Gastrocnemius medialis (tissue), 4 donors: ENCODE measurements at regions not wholly inside any gene's neighbourhood (a gene's known extent, or its start where the extent isn't known, plus 50 kb on each side); places are given as distances from the start of the nearest gene placed in this dataset.

Experiments used
- ATAC-seq, 2 donors: fragments of 150-250 bp; one replicate each; pipeline ENCODE4 v1.9.1; 2016
- DNase-seq, 2 donors: peaks; one replicate each; pipeline ENCODE4 v3.0.0-alpha.2; 2019
- H3K27ac ChIP-seq, 4 donors: fragments of 200-600 bp; sonication (generic); 1 replicate in 1 of 4; 2 replicates in 3 of 4; pipeline ENCODE4 v1.5.1; 2016 to 2018; ENCODE audit warnings: mild to moderate bottlenecking in 2 of 4, moderate library complexity in 1 of 4
- H3K27me3 ChIP-seq, 3 donors: fragments of 200-600 bp; sonication (generic) in 2 of 3; 1 replicate in 1 of 3; 2 replicates in 2 of 3; pipeline versions ENCODE4 v1.5.1 to v1.6.0; 2016 to 2019; ENCODE audit warnings: mild to moderate bottlenecking in 1 of 3, moderate library complexity in 1 of 3
- H3K36me3 ChIP-seq, 2 donors: fragments of 200-600 bp; sonication (generic) in 1 of 2; one replicate each; pipeline ENCODE4 v1.5.1; 2017 to 2018
- H3K4me1 ChIP-seq, 2 donors: fragments of 200-600 bp; sonication (generic) in 1 of 2; one replicate each; pipeline ENCODE4 v1.5.1; 2016 to 2017; ENCODE audit warnings: mild to moderate bottlenecking in 2 of 2
- H3K4me3 ChIP-seq, 4 donors: fragments of 200-600 bp; sonication (generic) in 3 of 4; 1 replicate in 1 of 4; 2 replicates in 3 of 4; pipeline ENCODE4 v1.5.1; 2016 to 2019; ENCODE audit warnings: mild to moderate bottlenecking in 2 of 4
- H3K9me3 ChIP-seq, 3 donors: fragments of 200-600 bp; sonication (generic) in 2 of 3; 1 replicate in 1 of 3; 2 replicates in 2 of 3; pipeline ENCODE4 v1.5.1; 2016 to 2019
- POLR2A ChIP-seq, 2 donors: fragments of 450-650 bp; IDR thresholded peaks; one replicate each; pipeline ENCODE4 v1.6.1; 2017; ENCODE audit warnings: antibody characterized with exemption in 2 of 2, mild to moderate bottlenecking in 2 of 2, moderate library complexity in 2 of 2
- in situ Hi-C, 4 donors: fragments of 200-750 bp; cut with MboI; loops; one replicate each; pipeline versions ENCODE4 v1.15.0 to v1.8.0; 2017; ENCODE audit warnings: low sequenced_read_pairs in 4 of 4
- intact Hi-C: fragments of 100-400 bp; cut with DNase I; formaldehyde crosslinking; loops from one replicate; pipeline ENCODE4 v1.15.1; 2023; ENCODE audit warnings: low total_unique reads
- TF ChIP-seq, protein P1 (sequence below), 5 experiments: fragments of 450-650 bp in 3 of 5; fragments of 200-600 bp in 2 of 5; sonication (generic) in 2 of 5; IDR thresholded peaks in 4 of 5; conservative IDR thresholded peaks in 1 of 5; 1 replicate in 4 of 5; 2 replicates in 1 of 5; pipeline ENCODE4 v1.5.1; 2016 to 2019; ENCODE audit warnings: antibody characterized with exemption in 5 of 5, mild to moderate bottlenecking in 3 of 5, moderate library complexity in 3 of 5

DNA sequence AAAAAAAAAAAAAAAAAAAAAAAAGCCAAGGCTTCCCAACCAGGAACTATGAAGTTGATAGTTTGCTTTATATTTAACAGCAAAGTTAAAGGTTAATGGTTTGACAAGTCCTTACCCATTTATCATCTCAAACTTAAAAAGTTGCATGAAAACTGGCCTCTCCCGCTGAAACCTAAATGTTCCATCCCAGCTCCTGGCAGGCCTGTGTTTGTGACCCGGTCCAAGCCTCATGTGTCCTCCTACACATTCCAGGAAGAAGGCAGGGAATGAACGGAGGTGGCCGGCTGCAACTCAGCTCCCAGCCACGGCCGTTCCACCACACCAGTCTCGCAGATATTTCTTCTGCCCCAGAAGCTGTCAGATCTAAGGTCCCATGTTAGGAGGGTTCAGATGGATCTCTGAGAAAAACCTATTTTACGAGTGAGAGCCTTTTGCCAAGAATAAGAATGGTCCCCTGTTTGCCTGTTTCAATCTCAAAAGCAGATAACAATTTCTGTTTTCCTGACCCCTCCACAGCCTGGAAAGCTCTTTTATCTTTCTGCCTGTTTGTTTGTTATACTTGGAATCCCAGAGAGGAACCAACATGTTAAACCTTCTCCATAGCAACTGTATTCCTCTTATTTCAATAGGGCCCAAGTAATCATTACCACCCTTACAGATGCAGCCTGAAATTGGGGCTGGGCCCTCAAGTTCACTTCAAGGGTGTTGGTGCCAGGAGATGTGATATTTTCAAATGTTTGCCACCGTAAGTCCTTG, 56.5 kb downstream of the KCTD12 start:
- Histone ChIP-seq H3K4me1 (no peaks in the 10 kb centered on the region), H3K27ac (peak overlapping the region in 3 of 4 donors; percentile 7 to 55 (median 29)), H3K27me3 (no peaks in the 10 kb centered on the region), H3K4me3 (no peak overlapping the region), H3K9me3 (no peaks in the 10 kb centered on the region), H3K36me3 (no peaks in the 10 kb centered on the region)
- intact Hi-C loops (no loop called here), in situ Hi-C loops (no loop called here)
- ATAC-seq, result peak in 1 of 2 donors; percentile 39
- no peak for DNase-seq
- TF ChIP-seq, protein P1, sequence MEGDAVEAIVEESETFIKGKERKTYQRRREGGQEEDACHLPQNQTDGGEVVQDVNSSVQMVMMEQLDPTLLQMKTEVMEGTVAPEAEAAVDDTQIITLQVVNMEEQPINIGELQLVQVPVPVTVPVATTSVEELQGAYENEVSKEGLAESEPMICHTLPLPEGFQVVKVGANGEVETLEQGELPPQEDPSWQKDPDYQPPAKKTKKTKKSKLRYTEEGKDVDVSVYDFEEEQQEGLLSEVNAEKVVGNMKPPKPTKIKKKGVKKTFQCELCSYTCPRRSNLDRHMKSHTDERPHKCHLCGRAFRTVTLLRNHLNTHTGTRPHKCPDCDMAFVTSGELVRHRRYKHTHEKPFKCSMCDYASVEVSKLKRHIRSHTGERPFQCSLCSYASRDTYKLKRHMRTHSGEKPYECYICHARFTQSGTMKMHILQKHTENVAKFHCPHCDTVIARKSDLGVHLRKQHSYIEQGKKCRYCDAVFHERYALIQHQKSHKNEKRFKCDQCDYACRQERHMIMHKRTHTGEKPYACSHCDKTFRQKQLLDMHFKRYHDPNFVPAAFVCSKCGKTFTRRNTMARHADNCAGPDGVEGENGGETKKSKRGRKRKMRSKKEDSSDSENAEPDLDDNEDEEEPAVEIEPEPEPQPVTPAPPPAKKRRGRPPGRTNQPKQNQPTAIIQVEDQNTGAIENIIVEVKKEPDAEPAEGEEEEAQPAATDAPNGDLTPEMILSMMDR (IDR thresholded peaks at IDR 0.05 in 4 of 5, conservative IDR thresholded peaks at IDR 0.05 in 1 of 5), result no peak
- TF ChIP-seq POLR2A (IDR thresholded peaks at IDR 0.05), result no peak

DNA sequence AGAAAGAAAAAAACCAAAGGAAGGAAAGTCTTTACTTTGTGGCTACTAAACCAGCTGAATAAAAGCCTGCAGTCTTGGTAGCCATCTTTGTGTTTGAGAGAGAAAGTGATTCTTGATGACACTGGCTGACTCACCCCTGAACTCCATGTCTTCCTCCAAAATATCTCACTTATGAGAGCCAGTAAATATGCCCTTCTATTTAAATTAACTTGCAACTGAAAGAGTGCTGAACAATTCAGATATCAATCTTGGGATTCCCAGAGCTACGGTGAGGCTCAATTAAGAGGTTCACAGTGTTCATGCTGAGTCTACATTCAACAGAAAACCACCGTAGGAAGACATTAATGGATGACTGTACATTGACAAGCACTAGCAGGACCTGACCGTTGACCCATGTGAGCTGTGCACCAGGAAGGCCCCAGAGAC, 57.9 kb downstream of the KCTD12 start:
- Histone ChIP-seq H3K27me3 (no peaks in the 10 kb centered on the region), H3K4me3 (no peak overlapping the region), H3K4me1 (no peaks in the 10 kb centered on the region), H3K9me3 (no peaks in the 10 kb centered on the region), H3K27ac (no peak overlapping the region), H3K36me3 (no peaks in the 10 kb centered on the region)
- in situ Hi-C loops, result no loop called here
- intact Hi-C loops, result no loop called here
- TF ChIP-seq POLR2A (IDR thresholded peaks at IDR 0.05), result no peak
- TF ChIP-seq, protein P1 (IDR thresholded peaks at IDR 0.05 in 4 of 5, conservative IDR thresholded peaks at IDR 0.05 in 1 of 5), result no peak
- DNase-seq (no peak), ATAC-seq (no peak)

DNA sequence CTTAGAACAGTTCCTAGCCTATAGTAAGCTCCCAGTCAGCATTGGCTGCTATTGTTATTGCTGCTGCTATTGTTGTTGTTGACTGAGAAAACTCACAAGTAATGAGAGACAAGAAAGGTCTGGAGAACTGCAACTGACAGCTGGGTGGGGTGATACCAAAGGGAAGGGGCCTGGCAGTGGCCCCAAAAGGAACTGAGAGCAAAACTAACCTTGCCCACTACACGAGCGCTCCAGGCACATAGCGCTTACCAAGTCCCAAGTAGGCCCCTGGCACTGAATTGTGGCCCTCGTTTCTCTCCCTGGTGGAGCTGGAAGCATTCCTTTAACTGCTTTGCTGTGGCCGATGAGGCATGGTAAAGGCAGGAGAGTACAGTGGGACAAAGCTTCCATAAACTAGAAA, 59.7 kb downstream of the KCTD12 start:
- intact Hi-C loops, result no loop called here
- TF ChIP-seq, protein P1 (IDR thresholded peaks at IDR 0.05 in 4 of 5, conservative IDR thresholded peaks at IDR 0.05 in 1 of 5), result no peak
- TF ChIP-seq POLR2A (IDR thresholded peaks at IDR 0.05), result no peak
- ATAC-seq (no peak), DNase-seq (no peak)
- H3K4me3 ChIP-seq, result no peak overlapping the region
- H3K36me3 ChIP-seq, result no peaks in the 10 kb centered on the region
- no peak overlapping the region for H3K27ac ChIP-seq
- in situ Hi-C loops, result no loop called here
- no peaks in the 10 kb centered on the region for H3K27me3 ChIP-seq
- H3K9me3 ChIP-seq, result no peaks in the 10 kb centered on the region
- no peaks in the 10 kb centered on the region for H3K4me1 ChIP-seq

DNA sequence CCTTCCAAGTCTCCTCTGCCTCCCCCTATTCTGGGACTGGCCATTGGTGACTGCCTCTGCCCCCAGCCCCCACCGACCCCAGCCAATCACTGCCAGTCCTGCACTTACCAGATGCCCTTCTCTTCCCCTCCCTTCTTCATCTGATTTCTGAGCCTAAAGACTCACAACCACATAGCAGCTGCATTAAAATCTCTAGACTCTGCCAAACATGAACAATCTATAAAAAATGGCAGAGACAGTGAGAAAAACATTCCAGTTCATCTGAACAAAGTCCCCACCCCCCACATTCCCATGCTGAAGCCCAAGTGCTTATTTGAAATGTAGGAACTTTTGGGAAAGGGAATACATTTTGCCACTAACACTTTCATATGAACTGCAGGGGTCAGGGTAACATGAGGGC, 60.8 kb downstream of the KCTD12 start:
- H3K9me3 ChIP-seq, result no peaks in the 10 kb centered on the region
- no peak for ATAC-seq
- no peaks in the 10 kb centered on the region for H3K36me3 ChIP-seq
- H3K27me3 ChIP-seq, result no peaks in the 10 kb centered on the region
- H3K27ac ChIP-seq, result no peak overlapping the region
- in situ Hi-C loops (no loop called here), intact Hi-C loops (no loop called here)
- no peak overlapping the region for H3K4me3 ChIP-seq
- no peak for DNase-seq
- TF ChIP-seq POLR2A (IDR thresholded peaks at IDR 0.05), result no peak
- TF ChIP-seq, protein P1 (IDR thresholded peaks at IDR 0.05 in 4 of 5, conservative IDR thresholded peaks at IDR 0.05 in 1 of 5), result no peak
- H3K4me1 ChIP-seq, result no peaks in the 10 kb centered on the region

DNA sequence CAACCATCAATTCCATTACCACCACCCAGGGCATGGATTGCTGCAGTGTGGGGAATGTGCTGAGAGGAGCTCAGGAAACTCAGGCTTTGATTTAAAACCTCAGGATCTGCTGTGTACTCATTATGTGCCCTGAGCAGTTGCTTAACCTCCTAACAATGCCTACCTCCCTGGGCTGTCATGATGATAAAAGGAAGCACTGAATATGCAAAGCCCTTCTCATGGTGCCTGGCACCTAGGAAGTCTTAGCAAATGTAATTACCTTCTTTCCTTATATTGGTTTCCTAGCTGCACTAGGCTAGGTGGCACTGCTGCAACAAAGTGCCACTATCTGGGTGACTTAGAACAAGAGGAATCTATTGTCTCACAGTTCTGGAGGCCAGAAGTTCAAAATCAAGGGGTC, 62.2 kb downstream of the KCTD12 start:
- no peak for DNase-seq
- Histone ChIP-seq H3K27ac (no peak overlapping the region), H3K9me3 (no peaks in the 10 kb centered on the region), H3K4me1 (no peaks in the 10 kb centered on the region), H3K36me3 (no peaks in the 10 kb centered on the region), H3K4me3 (no peak overlapping the region), H3K27me3 (no peaks in the 10 kb centered on the region)
- in situ Hi-C loops, result no loop called here
- TF ChIP-seq POLR2A (IDR thresholded peaks at IDR 0.05), result no peak
- TF ChIP-seq, protein P1 (IDR thresholded peaks at IDR 0.05 in 4 of 5, conservative IDR thresholded peaks at IDR 0.05 in 1 of 5), result no peak
- intact Hi-C loops, result no loop called here
- no peak for ATAC-seq
